Activated B cell treated with CpG ODN at 0.5 μM for 24 hours (primary cell): ENCODE measurements at regions not wholly inside any gene's neighbourhood (a gene's known extent, or its start where the extent isn't known, plus 50 kb on each side); places are given as distances from the start of the nearest gene placed in this dataset.

Experiments
- ATAC-seq: fragments of 200-7000 bp; cut with Tn5 transposase; one replicate; pipeline ENCODE4 v1.10.0; 2021; ENCODE audit warnings: low read depth, mild to moderate bottlenecking, moderate library complexity
- CTCF ChIA-PET: fragments of 350-600 bp; sonication (Branson Sonifier 250); formaldehyde crosslinking; loops from one replicate; lab custom pipeline; 2021; ENCODE audit warnings: antibody characterized with exemption; lab: Charles Lee
- POLR2A ChIA-PET: fragments of 350-600 bp; sonication (Branson Sonifier 250); formaldehyde crosslinking; loops from one replicate; lab custom pipeline; 2021; ENCODE audit warnings: antibody characterized with exemption; lab: Charles Lee
- DNase-seq: peaks from one replicate; pipeline ENCODE4 v3.0.0; 2022
- H3K27ac Mint-ChIP-seq: one replicate; pipeline ENCODE4 v1.8.0; 2020; ENCODE audit warnings: mixed read lengths
- H3K27me3 Mint-ChIP-seq: one replicate; pipeline ENCODE4 v1.8.0; 2021; ENCODE audit warnings: mixed read lengths
- H3K36me3 Mint-ChIP-seq: one replicate; pipeline ENCODE4 v1.8.0; 2021; ENCODE audit warnings: low read depth, mixed read lengths
- H3K4me1 Mint-ChIP-seq: one replicate; pipeline ENCODE4 v1.8.0; 2021; ENCODE audit warnings: mixed read lengths
- H3K4me3 Mint-ChIP-seq: one replicate; pipeline ENCODE4 v1.8.0; 2020; ENCODE audit warnings: mild to moderate bottlenecking, mixed read lengths
- H3K9me3 Mint-ChIP-seq: one replicate; pipeline ENCODE4 v1.8.0; 2020; ENCODE audit warnings: mixed read lengths
- CTCF ChIP-seq: fragments of 200-600 bp; IDR thresholded peaks from one replicate; pipeline ENCODE4 v1.8.0; 2022; ENCODE audit warnings: antibody characterized with exemption, mild to moderate bottlenecking
- intact Hi-C: fragments of 100-400 bp; cut with micrococcal nuclease; formaldehyde crosslinking; loops from one replicate; pipeline ENCODE4 v1.15.1; 2024

GRCh38 chr5:174307656-174308271, 262.3 kb downstream of the NSG2 start:
- Mint-ChIP-seq H3K4me1 (peaks cover 2% of the 10 kb centered on the region), H3K36me3 (no peaks in the 10 kb centered on the region), H3K27me3 (peaks cover 23% of the 10 kb centered on the region), H3K27ac (no peak overlapping the region), H3K4me3 (no peak overlapping the region), H3K9me3 (no peaks in the 10 kb centered on the region)
- no peak for ATAC-seq
- TF ChIP-seq CTCF: no peak
- DNase-seq: no peak
- CTCF ChIA-PET: no interaction called here
- intact Hi-C loops: no loop called here
- POLR2A ChIA-PET: no interaction called here

- intact Hi-C loops: no loop called here
- H3K4me1 Mint-ChIP-seq: peaks cover 2% of the 10 kb centered on the region
- ChIA-PET CTCF (no interaction called here), POLR2A (no interaction called here)
- no peaks in the 10 kb centered on the region for H3K9me3 Mint-ChIP-seq
- no peak overlapping the region for H3K4me3 Mint-ChIP-seq
- TF ChIP-seq CTCF: no peak
- no peak overlapping the region for H3K27ac Mint-ChIP-seq
- H3K27me3 Mint-ChIP-seq: peaks cover 28% of the 10 kb centered on the region
- no peaks in the 10 kb centered on the region for H3K36me3 Mint-ChIP-seq
- ATAC-seq (no peak), DNase-seq (no peak)
Measured at GRCh38 chr5:174309131-174309795, 263.8 kb downstream of the NSG2 start.

- Mint-ChIP-seq H3K9me3 (no peaks in the 10 kb centered on the region), H3K27ac (no peak overlapping the region), H3K4me3 (no peak overlapping the region), H3K4me1 (peaks cover 2% of the 10 kb centered on the region), H3K27me3 (peaks cover 31% of the 10 kb centered on the region), H3K36me3 (no peaks in the 10 kb centered on the region)
- ChIA-PET POLR2A (no interaction called here), CTCF (no interaction called here)
- no peak for DNase-seq
- TF ChIP-seq CTCF: no peak
- no peak for ATAC-seq
- intact Hi-C loops: loop anchor here (5.0 kb wide), 1 partner anchor 338 kb away; no protein-coding TSS in a partner anchor
Measured at GRCh38 chr5:174310243-174310642, 264.7 kb downstream of the NSG2 start.

GRCh38 chr5:174310706-174311105, 265.2 kb downstream of the NSG2 start:
- no peak for DNase-seq
- no peak overlapping the region for H3K4me3 Mint-ChIP-seq
- H3K36me3 Mint-ChIP-seq: no peaks in the 10 kb centered on the region
- no peak for TF ChIP-seq CTCF
- peaks cover 2% of the 10 kb centered on the region for H3K4me1 Mint-ChIP-seq
- H3K27me3 Mint-ChIP-seq: peaks cover 31% of the 10 kb centered on the region
- ATAC-seq: no peak
- H3K27ac Mint-ChIP-seq: no peak overlapping the region
- ChIA-PET CTCF (no interaction called here), POLR2A (no interaction called here)
- no peaks in the 10 kb centered on the region for H3K9me3 Mint-ChIP-seq
- intact Hi-C loops: loop anchor here (5.0 kb wide), 1 partner anchor 338 kb away; no protein-coding TSS in a partner anchor

GRCh38 chr5:174311121-174311520, 265.6 kb downstream of the NSG2 start:
- DNase-seq (no peak), ATAC-seq (no peak)
- H3K36me3 Mint-ChIP-seq: no peaks in the 10 kb centered on the region
- ChIA-PET CTCF (interaction anchor here (1.5 kb wide), 1 partner anchor 337 kb away, joined by 6 read pairs; no protein-coding TSS in a partner anchor), POLR2A (no interaction called here)
- peaks cover 2% of the 10 kb centered on the region for H3K4me1 Mint-ChIP-seq
- no peak overlapping the region for H3K4me3 Mint-ChIP-seq
- intact Hi-C loops: loop anchor here (5.0 kb wide), 1 partner anchor 339 kb away; no protein-coding TSS in a partner anchor
- no peaks in the 10 kb centered on the region for H3K9me3 Mint-ChIP-seq
- no peak for TF ChIP-seq CTCF
- H3K27me3 Mint-ChIP-seq: peaks cover 31% of the 10 kb centered on the region
- H3K27ac Mint-ChIP-seq: no peak overlapping the region
